ENCODE measurements at regions not wholly inside any gene's neighbourhood (a gene's known extent, or its start where the extent isn't known, plus 50 kb on each side); places are given as distances from the start of the nearest gene placed in this dataset.

- no peak for TF ChIP-seq MAX (CRISPR knock-in tag; IDR thresholded peaks at IDR 0.05)
- TF ChIP-seq SMAD3 (CRISPR knock-in tag; IDR thresholded peaks at IDR 0.05; ENCODE audit: borderline replicate concordance): no peak
- no peak for TF ChIP-seq ATF3 (CRISPR knock-in tag; conservative IDR thresholded peaks at IDR 0.05)
- TF ChIP-seq PREB (CRISPR knock-in tag; IDR thresholded peaks at IDR 0.05; ENCODE audit: borderline replicate concordance): no peak
- TF ChIP-seq E2F5 (CRISPR knock-in tag; IDR thresholded peaks at IDR 0.05): no peak
- no peak for TF ChIP-seq E2F4 (CRISPR knock-in tag; IDR thresholded peaks at IDR 0.05; ENCODE audit: borderline replicate concordance, low read depth)
- TF ChIP-seq CTCF (IDR thresholded peaks at IDR 0.05): no peak
- no peak for TF ChIP-seq CREB1 (CRISPR knock-in tag; IDR thresholded peaks at IDR 0.05)
- TF ChIP-seq ATF6 (CRISPR knock-in tag; IDR thresholded peaks at IDR 0.05): no peak
- no peak for TF ChIP-seq SP1 (CRISPR knock-in tag; conservative IDR thresholded peaks at IDR 0.05)
- no peak for TF ChIP-seq MXD4 (CRISPR knock-in tag; IDR thresholded peaks at IDR 0.05; ENCODE audit: borderline replicate concordance)
- TF ChIP-seq NR3C1 (CRISPR knock-in tag; conservative IDR thresholded peaks at IDR 0.05; ENCODE audit: low read depth): no peak
Measured at GRCh38 chr2:85954590-85955458, 66.0 kb upstream of the ST3GAL5 start.
